IPS DF 6.9 (cell line): ENCODE measurements at regions not wholly inside any gene's neighbourhood (a gene's known extent, or its start where the extent isn't known, plus 50 kb on each side); places are given as distances from the start of the nearest gene placed in this dataset.

Source experiments
- DNase-seq: peaks from one replicate; pipeline ENCODE4 v3.0.0-alpha.2; 2013; ENCODE audit warnings: low read depth, low spot score
- H3K27ac ChIP-seq: one replicate; pipeline ENCODE4 v1.5.1; 2013; ENCODE audit warnings: low read length, control low read depth
- H3K27me3 ChIP-seq: 2 replicates; pipeline ENCODE4 v1.6.1; 2013; ENCODE audit warnings: mild to moderate bottlenecking, low read length; ENCODE audit not compliant: control insufficient read depth, insufficient read depth
- H3K36me3 ChIP-seq: 2 replicates; pipeline ENCODE4 v1.6.1; 2013; ENCODE audit warnings: low read length; ENCODE audit not compliant: control insufficient read depth, insufficient read depth
- H3K4me1 ChIP-seq: 2 replicates; pipeline ENCODE4 v1.6.1; 2013; ENCODE audit warnings: low read length; ENCODE audit not compliant: control insufficient read depth, insufficient read depth
- H3K4me3 ChIP-seq: 2 replicates; pipeline ENCODE4 v1.5.1; 2013; ENCODE audit warnings: mild to moderate bottlenecking, low read length
- H3K9me3 ChIP-seq: 2 replicates; pipeline ENCODE4 v1.6.1; 2013; ENCODE audit warnings: low read length, inconsistent platforms; ENCODE audit not compliant: control insufficient read depth, insufficient read depth
- WGBS: extraction: QIAGEN DNeasy Blood & Tissue Kit; methylation state at CpG from one replicate; pipeline ENCODE4 v1.1.7; 2013; ENCODE audit warnings: mixed read lengths, missing lambda C conversion rate; ENCODE audit not compliant: insufficient read length, insufficient coverage; 5-methylcytosine and 5-hydroxymethylcytosine counted together

GRCh38 chr1:112779665-112780526 lies 64.8 kb upstream of the PPM1J start:
- DNase-seq = no peak
- Histone ChIP-seq H3K36me3 (no peaks in the 10 kb centered on the region), H3K9me3 (no peaks in the 10 kb centered on the region; the same call in 1 of the 2 replicates), H3K27me3 (no peaks in the 10 kb centered on the region), H3K4me3 (no peak overlapping the region), H3K27ac (no peak overlapping the region), H3K4me1 (no peaks in the 10 kb centered on the region)
- no CpG with 5 or more reads among the region's 12 CpGs for WGBS

GRCh38 chr1:112778137-112778536 lies 63.0 kb upstream of the PPM1J start:
- WGBS = no CpG with 5 or more reads among the region's 1 CpG
- Histone ChIP-seq H3K4me1 (no peaks in the 10 kb centered on the region), H3K36me3 (no peaks in the 10 kb centered on the region), H3K27me3 (no peaks in the 10 kb centered on the region), H3K4me3 (no peak overlapping the region), H3K27ac (no peak overlapping the region), H3K9me3 (no peaks in the 10 kb centered on the region)
- DNase-seq = no peak

GRCh38 chr1:112776688-112777087 lies 61.6 kb upstream of the PPM1J start:
- Histone ChIP-seq H3K27me3 (no peaks in the 10 kb centered on the region), H3K4me1 (no peaks in the 10 kb centered on the region), H3K36me3 (no peaks in the 10 kb centered on the region), H3K4me3 (no peak overlapping the region), H3K27ac (no peak overlapping the region), H3K9me3 (no peaks in the 10 kb centered on the region)
- DNase-seq = no peak
- WGBS = no CpG with 5 or more reads among the region's 3 CpGs

GRCh38 chr1:112772781-112773180 lies 57.6 kb upstream of the PPM1J start:
- no peaks in the 10 kb centered on the region for H3K36me3 ChIP-seq
- H3K9me3 ChIP-seq = no peaks in the 10 kb centered on the region
- H3K4me1 ChIP-seq = no peaks in the 10 kb centered on the region; the same call in 1 of the 2 replicates
- H3K27ac ChIP-seq = no peak overlapping the region
- H3K4me3 ChIP-seq = no peak overlapping the region
- WGBS = no CpG with 5 or more reads among the region's 4 CpGs
- no peaks in the 10 kb centered on the region for H3K27me3 ChIP-seq
- no peak for DNase-seq

GRCh38 chr1:112770724-112771123 lies 55.6 kb upstream of the PPM1J start:
- Histone ChIP-seq H3K4me1 (no peaks in the 10 kb centered on the region; the same call in 1 of the 2 replicates), H3K36me3 (no peaks in the 10 kb centered on the region), H3K27me3 (no peaks in the 10 kb centered on the region), H3K27ac (no peak overlapping the region), H3K4me3 (no peak overlapping the region), H3K9me3 (no peaks in the 10 kb centered on the region)
- WGBS = no CpG with 5 or more reads among the region's 4 CpGs
- DNase-seq = no peak

GRCh38 chr1:112769611-112770010 lies 54.5 kb upstream of the PPM1J start:
- Histone ChIP-seq H3K36me3 (no peaks in the 10 kb centered on the region), H3K27ac (no peak overlapping the region), H3K4me1 (no peaks in the 10 kb centered on the region; the same call in 1 of the 2 replicates), H3K4me3 (no peak overlapping the region), H3K27me3 (no peaks in the 10 kb centered on the region), H3K9me3 (no peaks in the 10 kb centered on the region)
- no peak for DNase-seq
- no CpG with 5 or more reads among the region's 4 CpGs for WGBS

- Histone ChIP-seq H3K4me3 (no peak overlapping the region), H3K9me3 (no peaks in the 10 kb centered on the region), H3K36me3 (no peaks in the 10 kb centered on the region), H3K27ac (no peak overlapping the region), H3K27me3 (no peaks in the 10 kb centered on the region), H3K4me1 (no peaks in the 10 kb centered on the region; the same call in 1 of the 2 replicates)
- no CpG with 5 or more reads among the region's 3 CpGs for WGBS
- DNase-seq = no peak
These were observed 52.5 kb upstream of the PPM1J start for GRCh38 chr1:112767646-112768045.
